Left lung (tissue), 4 donors: ENCODE measurements at regions not wholly inside any gene's neighbourhood (a gene's known extent, or its start where the extent isn't known, plus 50 kb on each side); places are given as distances from the start of the nearest gene placed in this dataset.

Experiments used
- ATAC-seq: fragments of 200-7000 bp; cut with Tn5 transposase; one replicate; pipeline ENCODE4 v1.9.1; 2020; ENCODE audit warnings: moderate library complexity
- DNase-seq, 4 donors: peaks; one replicate each; pipeline ENCODE4 v3.0.0-alpha.2; 2013 to 2020
- H3K27ac ChIP-seq, 2 donors: fragments of 200-600 bp; sonication (generic) in 1 of 2; one replicate each; pipeline versions ENCODE4 v1.5.0 to v1.8.0; 2020 to 2021
- H3K27me3 ChIP-seq, 2 donors: fragments of 200-600 bp; sonication (generic) in 1 of 2; one replicate each; pipeline versions ENCODE4 v1.5.0 to v1.8.0; 2020 to 2021
- H3K36me3 ChIP-seq, 2 donors: fragments of 200-600 bp; sonication (generic) in 1 of 2; one replicate each; pipeline versions ENCODE4 v1.5.0 to v1.8.0; 2020 to 2021
- H3K4me1 ChIP-seq, 2 donors: fragments of 200-600 bp; one replicate each; pipeline ENCODE4 v1.8.0; 2021
- H3K4me3 ChIP-seq, 2 donors: fragments of 200-600 bp; sonication (generic) in 1 of 2; one replicate each; pipeline versions ENCODE4 v1.5.0 to v1.8.0; 2020 to 2021; ENCODE audit warnings: mild to moderate bottlenecking in 1 of 2
- H3K9me3 ChIP-seq, 2 donors: fragments of 200-600 bp; sonication (generic) in 1 of 2; one replicate each; pipeline versions ENCODE4 v1.5.0 to v1.8.0; 2020 to 2021
- CTCF ChIP-seq, 2 donors: fragments of 200-600 bp; sonication (generic) in 1 of 2; IDR thresholded peaks; one replicate each; pipeline versions ENCODE4 v1.5.0 to v1.8.0; 2021; ENCODE audit warnings: antibody characterized with exemption in 2 of 2
- intact Hi-C, 2 donors: fragments of 100-400 bp; cut with DNase I; formaldehyde crosslinking; loops; one replicate each; pipeline versions ENCODE4 v1.11.2 to v1.14.2; 2022
- donor health status: DM: no; HTN: yes; CAD: no.
- donor health status: DM: no; HTN: no; CAD: no.

GRCh38 chr22:46071451-46072109 is 78.7 kb upstream of the PPARA start:
- peak overlapping the region; percentile 75 to 77 for H3K4me3 ChIP-seq
- TF ChIP-seq CTCF (IDR thresholded peaks at IDR 0.05), result no peak
- DNase-seq, result peak; percentile 92 to 96 (median 94)
- peak overlapping the region; percentile 97 to 98 for H3K27ac ChIP-seq
- peak; percentile 24 for ATAC-seq
- peaks cover 32 to 79% of the 10 kb centered on the region in 2 donors for H3K4me1 ChIP-seq
- H3K36me3 ChIP-seq, result peaks cover 0 to 12% of the 10 kb centered on the region in 2 donors
- no peaks in the 10 kb centered on the region for H3K9me3 ChIP-seq
- no peaks in the 10 kb centered on the region for H3K27me3 ChIP-seq
- intact Hi-C loops, result loop anchor here in 1 of 2 donors (10.0 kb wide), 1 partner anchor 67 kb away; no protein-coding TSS in a partner anchor

- Histone ChIP-seq H3K36me3 (peaks cover 0 to 12% of the 10 kb centered on the region in 2 donors), H3K9me3 (no peaks in the 10 kb centered on the region), H3K27ac (peak overlapping the region; percentile 97 to 98), H3K27me3 (no peaks in the 10 kb centered on the region), H3K4me1 (peaks cover 32 to 83% of the 10 kb centered on the region in 2 donors), H3K4me3 (peak overlapping the region; percentile 75 to 77)
- intact Hi-C loops, result loop anchor here in 1 of 2 donors (10.0 kb wide), 1 partner anchor 67 kb away; no protein-coding TSS in a partner anchor
- no peak for TF ChIP-seq CTCF (IDR thresholded peaks at IDR 0.05)
- ATAC-seq (peak; percentile 1), DNase-seq (peak in 3 of 4 donors; percentile 51 to 93 (median 72))
Observed at GRCh38 chr22:46072110-46072881, 78.0 kb upstream of the PPARA start.

- peak overlapping the region; percentile 97 to 98 for H3K27ac ChIP-seq
- intact Hi-C loops, result loop anchor here in 1 of 2 donors (10.0 kb wide), 1 partner anchor 68 kb away; no protein-coding TSS in a partner anchor
- no peak for TF ChIP-seq CTCF (IDR thresholded peaks at IDR 0.05)
- DNase-seq (peak in 2 of 4 donors; percentile 24 to 27), ATAC-seq (no peak)
- H3K4me3 ChIP-seq, result peak overlapping the region; percentile 75 to 77
- peaks cover 29 to 83% of the 10 kb centered on the region in 2 donors for H3K4me1 ChIP-seq
- no peaks in the 10 kb centered on the region for H3K27me3 ChIP-seq
- no peaks in the 10 kb centered on the region for H3K9me3 ChIP-seq
- H3K36me3 ChIP-seq, result peaks cover 0 to 12% of the 10 kb centered on the region in 2 donors
Observed at GRCh38 chr22:46072981-46073682, 77.2 kb upstream of the PPARA start.

GRCh38 chr22:46073683-46074504 is 76.4 kb upstream of the PPARA start:
- intact Hi-C loops, result loop anchor here in 1 of 2 donors (10.0 kb wide), 1 partner anchor 69 kb away; no protein-coding TSS in a partner anchor
- H3K27me3 ChIP-seq, result no peaks in the 10 kb centered on the region
- H3K4me3 ChIP-seq, result peak overlapping the region; percentile 75 to 77
- no peak for TF ChIP-seq CTCF (IDR thresholded peaks at IDR 0.05)
- DNase-seq, result peak in 2 of 4 donors; percentile 32 to 76
- peaks cover 31 to 83% of the 10 kb centered on the region in 2 donors for H3K4me1 ChIP-seq
- H3K27ac ChIP-seq, result peak overlapping the region; percentile 97 to 98
- peaks cover 0 to 12% of the 10 kb centered on the region in 2 donors for H3K36me3 ChIP-seq
- ATAC-seq, result peak; percentile 1
- no peaks in the 10 kb centered on the region for H3K9me3 ChIP-seq
